Natural killer cell (primary cell): ENCODE measurements at regions not wholly inside any gene's neighbourhood (a gene's known extent, or its start where the extent isn't known, plus 50 kb on each side); places are given as distances from the start of the nearest gene placed in this dataset.

ENCODE experiments used
- ATAC-seq, 3 donors: fragments of 150-1000 bp in 2 of 3; fragments of 200-7000 bp in 1 of 3; cut with Tn5 transposase; 1 replicate in 1 of 3; 2 replicates in 2 of 3; pipeline ENCODE4 v1.10.0; 2021; ENCODE audit warnings: mild to moderate bottlenecking in 2 of 3, moderate library complexity in 2 of 3
- DNase-seq, 2 donors: peaks; one replicate each; pipeline versions ENCODE4 v3.0.0 to v3.0.0-alpha.2; 2013 to 2021; ENCODE audit warnings: mixed read lengths in 1 of 2
- H3K27ac ChIP-seq: one replicate; pipeline ENCODE4 v1.5.1; 2013; ENCODE audit warnings: mild to moderate bottlenecking, low read length
- H3K27me3 ChIP-seq: one replicate; pipeline ENCODE4 v1.6.1; 2013; ENCODE audit warnings: low read length; ENCODE audit not compliant: control insufficient read depth, insufficient read depth
- H3K36me3 ChIP-seq: one replicate; pipeline ENCODE4 v1.6.1; 2013; ENCODE audit warnings: low read length; ENCODE audit not compliant: control insufficient read depth, insufficient read depth
- H3K4me1 ChIP-seq: one replicate; pipeline ENCODE4 v1.6.1; 2013; ENCODE audit warnings: low read length; ENCODE audit not compliant: control insufficient read depth, insufficient read depth
- H3K4me3 ChIP-seq: one replicate; pipeline ENCODE4 v1.5.1; 2013; ENCODE audit warnings: low read length
- H3K9me3 ChIP-seq: one replicate; pipeline ENCODE4 v1.6.1; 2013; ENCODE audit warnings: low read length; ENCODE audit not compliant: control insufficient read depth, insufficient read depth
- H3K27ac Mint-ChIP-seq, 2 donors: one replicate each; pipeline ENCODE4 v1.8.0; 2022; ENCODE audit warnings: mild to moderate bottlenecking in 2 of 2, mixed read lengths in 2 of 2, moderate library complexity in 1 of 2
- H3K27me3 Mint-ChIP-seq, 2 donors: one replicate each; pipeline ENCODE4 v1.8.0; 2022; ENCODE audit warnings: low read depth in 2 of 2, mixed read lengths in 2 of 2
- H3K36me3 Mint-ChIP-seq: one replicate; pipeline ENCODE4 v1.8.0; 2022; ENCODE audit warnings: mixed read lengths
- H3K4me1 Mint-ChIP-seq, 2 donors: one replicate each; pipeline ENCODE4 v1.8.0; 2022; ENCODE audit warnings: mixed read lengths in 2 of 2
- H3K4me3 Mint-ChIP-seq: one replicate; pipeline ENCODE4 v1.8.0; 2022; ENCODE audit warnings: mild to moderate bottlenecking, moderate library complexity, mixed read lengths
- H3K9me3 Mint-ChIP-seq, 2 donors: one replicate each; pipeline ENCODE4 v1.8.0; 2022; ENCODE audit warnings: mixed read lengths in 2 of 2
- CTCF ChIP-seq: fragments of 200-600 bp; IDR thresholded peaks from one replicate; pipeline ENCODE4 v1.8.0; 2022; ENCODE audit warnings: antibody characterized with exemption
- WGBS: methylation state at CpG from one replicate; pipeline ENCODE4 v1.1.7; 2013; ENCODE audit warnings: missing lambda C conversion rate; ENCODE audit not compliant: insufficient coverage; 5-methylcytosine and 5-hydroxymethylcytosine counted together
- intact Hi-C: fragments of 100-400 bp; cut with micrococcal nuclease; formaldehyde crosslinking; loops from one replicate; pipeline ENCODE4 v1.14.2; 2022

GRCh38 chr10:130719448-130719752, 583.2 kb downstream of the GLRX3 start:
- no peak overlapping the region for H3K27ac ChIP-seq
- no peaks in the 10 kb centered on the region for H3K4me1 ChIP-seq
- Mint-ChIP-seq H3K4me3 (no peak overlapping the region), H3K27me3 (peaks cover 0 to 5% of the 10 kb centered on the region in 2 donors), H3K27ac (no peak overlapping the region), H3K9me3 (no peaks in the 10 kb centered on the region), H3K4me1 (no peaks in the 10 kb centered on the region), H3K36me3 (no peaks in the 10 kb centered on the region)
- H3K36me3 ChIP-seq, result no peaks in the 10 kb centered on the region
- DNase-seq (no peak), ATAC-seq (no peak)
- TF ChIP-seq CTCF, result no peak
- no peak overlapping the region for H3K4me3 ChIP-seq
- 59% methylated on average over 2 of the region's 2 CpGs for WGBS
- intact Hi-C loops, result no loop called here
- H3K9me3 ChIP-seq, result no peaks in the 10 kb centered on the region
- no peaks in the 10 kb centered on the region for H3K27me3 ChIP-seq

- Histone ChIP-seq H3K27me3 (no peaks in the 10 kb centered on the region), H3K36me3 (no peaks in the 10 kb centered on the region), H3K4me1 (no peaks in the 10 kb centered on the region), H3K9me3 (no peaks in the 10 kb centered on the region), H3K4me3 (no peak overlapping the region), H3K27ac (no peak overlapping the region)
- Mint-ChIP-seq H3K9me3 (no peaks in the 10 kb centered on the region), H3K4me1 (no peaks in the 10 kb centered on the region), H3K36me3 (no peaks in the 10 kb centered on the region), H3K27ac (no peak overlapping the region), H3K4me3 (no peak overlapping the region), H3K27me3 (peaks cover 0 to 5% of the 10 kb centered on the region in 2 donors)
- TF ChIP-seq CTCF, result no peak
- intact Hi-C loops, result no loop called here
- WGBS, result 86% methylated on average over 5 of the region's 5 CpGs
- DNase-seq (no peak), ATAC-seq (no peak)
These were observed 584.0 kb downstream of the GLRX3 start for GRCh38 chr10:130720235-130720634.

- no peak overlapping the region for H3K4me3 ChIP-seq
- 81% methylated on average over 14 of the region's 14 CpGs for WGBS
- no peak overlapping the region for H3K27ac ChIP-seq
- no peaks in the 10 kb centered on the region for H3K9me3 ChIP-seq
- TF ChIP-seq CTCF, result no peak
- H3K4me3 Mint-ChIP-seq, result no peak overlapping the region
- ATAC-seq (no peak), DNase-seq (no peak)
- intact Hi-C loops, result no loop called here
- H3K4me1 ChIP-seq, result no peaks in the 10 kb centered on the region
- peaks cover 0 to 4% of the 10 kb centered on the region in 2 donors for H3K27me3 Mint-ChIP-seq
- no peaks in the 10 kb centered on the region for H3K4me1 Mint-ChIP-seq
- H3K36me3 ChIP-seq, result no peaks in the 10 kb centered on the region
- H3K9me3 Mint-ChIP-seq, result no peaks in the 10 kb centered on the region
- no peaks in the 10 kb centered on the region for H3K27me3 ChIP-seq
- H3K36me3 Mint-ChIP-seq, result no peaks in the 10 kb centered on the region
- no peak overlapping the region for H3K27ac Mint-ChIP-seq
These were observed 585.8 kb downstream of the GLRX3 start for GRCh38 chr10:130721971-130722370.

- Mint-ChIP-seq H3K4me3 (no peak overlapping the region), H3K4me1 (no peaks in the 10 kb centered on the region), H3K27ac (no peak overlapping the region), H3K36me3 (no peaks in the 10 kb centered on the region), H3K27me3 (peaks cover 0 to 3% of the 10 kb centered on the region in 2 donors), H3K9me3 (no peaks in the 10 kb centered on the region)
- no peak for TF ChIP-seq CTCF
- Histone ChIP-seq H3K9me3 (no peaks in the 10 kb centered on the region), H3K27ac (no peak overlapping the region), H3K36me3 (no peaks in the 10 kb centered on the region), H3K4me1 (no peaks in the 10 kb centered on the region), H3K4me3 (no peak overlapping the region), H3K27me3 (no peaks in the 10 kb centered on the region)
- DNase-seq (no peak), ATAC-seq (no peak)
- intact Hi-C loops, result no loop called here
- 86% methylated on average over 3 of the region's 3 CpGs for WGBS
These were observed 587.5 kb downstream of the GLRX3 start for GRCh38 chr10:130723704-130724103.
